SK-N-SH (cell line): ENCODE measurements at regions not wholly inside any gene's neighbourhood (a gene's known extent, or its start where the extent isn't known, plus 50 kb on each side); places are given as distances from the start of the nearest gene placed in this dataset.

Experiments used
- CTCF ChIA-PET: fragments of 300-600, 350-600 bp; formaldehyde crosslinking; extraction: SDS; loops from one replicate; lab custom pipeline; 2021; lab: Yijun Ruan, JAX
- POLR2A ChIA-PET: fragments of 350-600 bp; sonication (Branson Sonifier 250); formaldehyde crosslinking; extraction: SDS; loops from one replicate; lab custom pipeline; 2020; ENCODE audit warnings: antibody characterized with exemption, inconsistent platforms; lab: Yijun Ruan, JAX
- DNase-seq: peaks from one replicate; pipeline ENCODE4 v3.0.0; 2012
- H2AFZ ChIP-seq: fragments of 200-600 bp; sonication (generic); 2 replicates; pipeline ENCODE4 v1.8.1; 2016; ENCODE audit warnings: antibody characterized with exemption, mild to moderate bottlenecking, low read depth
- H3F3A ChIP-seq: fragments of 200-600 bp; sonication (generic); replicated peaks from 2 replicates; pipeline ENCODE3; 2016; ENCODE audit warnings: antibody characterized with exemption, mild to moderate bottlenecking; ENCODE audit not compliant: insufficient read depth
- H3K27ac ChIP-seq, 2 experiments: fragments of 200-500 bp in 1 of 2; fragments of 200-600 bp in 1 of 2; sonication (Bioruptor generic) in 1 of 2; sonication (generic), shearing (Covaris generic) in 1 of 2; 2 replicates each; pipeline versions ENCODE4 v1.5.1 to v1.6.1; 2014 to 2016; ENCODE audit warnings: low read depth in 2 of 2, inconsistent platforms in 1 of 2, low read length in 1 of 2, mild to moderate bottlenecking in 1 of 2, mixed read lengths in 1 of 2
- H3K27me3 ChIP-seq: fragments of 200-600 bp; sonication (generic), shearing (Covaris generic); 2 replicates; pipeline ENCODE4 v1.6.1; 2016; ENCODE audit warnings: mixed run types; ENCODE audit not compliant: insufficient read depth
- H3K36me3 ChIP-seq, 2 experiments: fragments of 200-500 bp in 1 of 2; fragments of 200-600 bp in 1 of 2; sonication (Bioruptor generic) in 1 of 2; sonication (generic) in 1 of 2; replicated peaks in 1 of 2; 2 replicates each; pipeline versions ENCODE3 to v1.5.1; 2014 to 2016; ENCODE audit warnings: low read length in 1 of 2, mild to moderate bottlenecking in 1 of 2; ENCODE audit not compliant: insufficient read depth in 2 of 2, control insufficient read depth in 1 of 2
- H3K4me1 ChIP-seq, 2 experiments: fragments of 200-500 bp in 1 of 2; fragments of 200-600 bp in 1 of 2; sonication (Bioruptor generic) in 1 of 2; sonication (generic), shearing (Covaris generic) in 1 of 2; 2 replicates each; pipeline versions ENCODE4 v1.5.1 to v1.6.1; 2014 to 2016; ENCODE audit warnings: low read depth in 1 of 2, low read length in 1 of 2, mixed run types in 1 of 2; ENCODE audit not compliant: insufficient read depth in 2 of 2, control insufficient read depth in 1 of 2
- H3K4me2 ChIP-seq: fragments of 200-600 bp; sonication (generic), shearing (Covaris generic); 2 replicates; pipeline ENCODE4 v1.6.1; 2017; ENCODE audit warnings: mixed run types
- H3K4me3 ChIP-seq, 2 experiments: fragments of 200-500 bp in 1 of 2; fragments of 200-600 bp in 1 of 2; sonication (Bioruptor generic) in 1 of 2; sonication (generic), shearing (Covaris generic) in 1 of 2; 2 replicates each; pipeline versions ENCODE4 v1.5.1 to v1.8.1; 2014 to 2016; ENCODE audit warnings: low read depth in 2 of 2, inconsistent platforms in 1 of 2, low read length in 1 of 2, mild to moderate bottlenecking in 1 of 2, mixed read lengths in 1 of 2, moderate library complexity in 1 of 2
- H3K79me2 ChIP-seq: fragments of 200-600 bp; sonication (generic); 2 replicates; pipeline ENCODE4 v1.8.1; 2017; ENCODE audit warnings: mild to moderate bottlenecking; ENCODE audit not compliant: insufficient read depth
- H3K9ac ChIP-seq: fragments of 200-600 bp; sonication (generic); 2 replicates; pipeline ENCODE4 v1.6.1; 2017; ENCODE audit warnings: mixed run types
- H3K9me2 ChIP-seq: fragments of 200-600 bp; sonication (generic); 2 replicates; pipeline ENCODE4 v1.6.1; 2017; ENCODE audit warnings: mixed run types
- H3K9me3 ChIP-seq: fragments of 200-600 bp; sonication (generic); 2 replicates; pipeline ENCODE4 v1.6.1; 2017; ENCODE audit warnings: mixed run types, mild to moderate bottlenecking, moderate library complexity
- H4K20me1 ChIP-seq: fragments of 200-600 bp; sonication (generic); 2 replicates; pipeline ENCODE4 v1.6.1; 2017; ENCODE audit warnings: mild to moderate bottlenecking, mixed run types; ENCODE audit not compliant: insufficient read depth
- CHD2 ChIP-seq: fragments of 150-350 bp; IDR thresholded peaks from 2 replicates; pipeline ENCODE4 v1.6.1; 2018; ENCODE audit warnings: low read length; ENCODE audit not compliant: partially characterized antibody
- CTCF ChIP-seq: fragments of 200-600 bp; sonication (generic); IDR thresholded peaks from 2 replicates; pipeline ENCODE4 v1.6.1; 2017; ENCODE audit warnings: antibody characterized with exemption, mild to moderate bottlenecking, moderate library complexity
- ELF1 ChIP-seq: IDR thresholded peaks from 2 replicates; pipeline ENCODE4 v1.4.0; 2012
- EP300 ChIP-seq, 2 experiments: IDR thresholded peaks; 2 replicates each; pipeline versions ENCODE4 v1.4.0 to v1.6.1; 2012; ENCODE audit warnings: borderline replicate concordance in 1 of 2, low read depth in 1 of 2, low read length in 1 of 2
- EZH2phosphoT487 ChIP-seq: fragments of 200-600 bp; sonication (generic); IDR thresholded peaks from 2 replicates; pipeline ENCODE4 v1.6.1; 2017; ENCODE audit warnings: low read depth, mixed run types, mild to moderate bottlenecking, antibody characterized with exemption, moderate library complexity, borderline replicate concordance
- FOXJ3 ChIP-seq: sonication (generic); formaldehyde crosslinking; IDR thresholded peaks from 2 replicates; pipeline ENCODE4 v1.5.1; 2020; ENCODE audit warnings: mild to moderate bottlenecking, missing genetic modification reagents
- GABPA ChIP-seq: IDR thresholded peaks from 2 replicates; pipeline ENCODE4 v1.4.0; 2012; ENCODE audit warnings: low read depth, mild to moderate bottlenecking
- GATA2 ChIP-seq: sonication (generic); formaldehyde crosslinking; IDR thresholded peaks from 2 replicates; pipeline ENCODE4 v1.5.0; 2020; ENCODE audit warnings: mild to moderate bottlenecking, missing genetic modification reagents
- JUND ChIP-seq: IDR thresholded peaks from 2 replicates; pipeline ENCODE4 v1.4.0; 2012
- MXI1 ChIP-seq: IDR thresholded peaks from 2 replicates; pipeline ENCODE4 v1.6.1; 2012; ENCODE audit warnings: mild to moderate bottlenecking, low read depth, low read length, improper control_type of control experiment
- NRF1 ChIP-seq: IDR thresholded peaks from 2 replicates; pipeline ENCODE4 v1.6.1; 2012; ENCODE audit warnings: low read depth, mild to moderate bottlenecking, low read length
- PBX3 ChIP-seq: IDR thresholded peaks from 2 replicates; pipeline ENCODE4; 2012
- POLR2AphosphoS5 ChIP-seq: IDR thresholded peaks from 2 replicates; pipeline ENCODE4 v1.6.1; 2012; ENCODE audit warnings: low read depth, low read length
- RAD21 ChIP-seq: IDR thresholded peaks from 2 replicates; pipeline ENCODE4 v1.6.1; 2012; ENCODE audit warnings: mild to moderate bottlenecking, low read length
- RFX5 ChIP-seq: IDR thresholded peaks from 2 replicates; pipeline ENCODE4 v1.6.1; 2012; ENCODE audit warnings: mild to moderate bottlenecking, improper control_type of control experiment, low read length
- RXRA ChIP-seq: IDR thresholded peaks from 2 replicates; pipeline ENCODE4 v1.4.0; 2012; ENCODE audit warnings: low read depth, mild to moderate bottlenecking, borderline replicate concordance
- SIN3A ChIP-seq: IDR thresholded peaks from 2 replicates; pipeline ENCODE4 v1.6.1; 2012; ENCODE audit warnings: low read depth, mild to moderate bottlenecking, low read length, moderate library complexity, borderline replicate concordance
- SMC3 ChIP-seq: IDR thresholded peaks from 2 replicates; pipeline ENCODE4 v1.6.1; 2012; ENCODE audit warnings: low read depth, low read length, improper control_type of control experiment
- TEAD4 ChIP-seq: IDR thresholded peaks from 2 replicates; pipeline ENCODE4 v1.4.0; 2012; ENCODE audit warnings: mild to moderate bottlenecking, borderline replicate concordance; ENCODE audit not compliant: insufficient read depth
- USF1 ChIP-seq: IDR thresholded peaks from 2 replicates; pipeline ENCODE4 v1.4.0; 2012; ENCODE audit warnings: low read depth, borderline replicate concordance
- YY1 ChIP-seq: IDR thresholded peaks from 2 replicates; pipeline ENCODE4 v1.4.0; 2012; ENCODE audit warnings: low read depth, mild to moderate bottlenecking
- ZBTB33 ChIP-seq: IDR thresholded peaks from 2 replicates; pipeline ENCODE4 v1.4.0; 2012; ENCODE audit warnings: low read depth, borderline replicate concordance
- WGBS: methylation state at CpG from one replicate; pipeline ENCODE4 v1.1.6; 2017; ENCODE audit warnings: low lambda C conversion rate; 5-methylcytosine and 5-hydroxymethylcytosine counted together

- TF ChIP-seq ZBTB33 (no peak), GATA2 (CRISPR knock-in tag) (no peak), RFX5 (no peak), RAD21 (no peak), CHD2 (no peak), GABPA (no peak), TEAD4 (no peak), EZH2phosphoT487 (no peak), YY1 (no peak), NRF1 (no peak), ELF1 (no peak), RXRA (no peak), FOXJ3 (CRISPR knock-in tag) (no peak), JUND (no peak)
Measured at GRCh38 chr5:2523180-2523579, 228.3 kb downstream of the IRX2 start (continued).

GRCh38 chr5:2522372-2522771 lies 229.1 kb downstream of the IRX2 start:
- 2% methylated on average over 11 of the region's 11 CpGs for WGBS
- no peak overlapping the region for H3K4me2 ChIP-seq
- ChIA-PET CTCF (no interaction called here), POLR2A (no interaction called here)
- peaks cover 4% of the 10 kb centered on the region for H3F3A ChIP-seq
- no peak overlapping the region for H2AFZ ChIP-seq
- H4K20me1 ChIP-seq, result no peaks in the 10 kb centered on the region
- H3K4me1 ChIP-seq, result no peaks in the 10 kb centered on the region
- DNase-seq, result no peak
- peaks cover 20% of the 10 kb centered on the region for H3K27me3 ChIP-seq
- H3K27ac ChIP-seq, result no peak overlapping the region
- no peak overlapping the region for H3K4me3 ChIP-seq
- H3K9ac ChIP-seq, result no peak overlapping the region
- H3K9me3 ChIP-seq, result no peaks in the 10 kb centered on the region
- no peaks in the 10 kb centered on the region for H3K79me2 ChIP-seq
- TF ChIP-seq RAD21, result no peak
- TF ChIP-seq EP300 (IDR thresholded peaks at IDR 0.05; ENCODE audit: borderline replicate concordance in 1 of 2, low read depth in 1 of 2, low read length in 1 of 2), result no peak
- no peak for TF ChIP-seq YY1
- no peak for TF ChIP-seq MXI1
- TF ChIP-seq ZBTB33, result no peak
- TF ChIP-seq NRF1, result no peak
- TF ChIP-seq SMC3, result no peak
- TF ChIP-seq POLR2AphosphoS5, result no peak
- TF ChIP-seq USF1, result no peak
- TF ChIP-seq SIN3A, result no peak
- TF ChIP-seq GABPA, result no peak
- TF ChIP-seq PBX3, result no peak
- no peak for TF ChIP-seq ELF1
- TF ChIP-seq EZH2phosphoT487, result no peak
- TF ChIP-seq TEAD4, result no peak
- TF ChIP-seq CTCF, result no peak
- TF ChIP-seq, all 33 proteins: peak for 0
- Histone ChIP-seq H3K36me3 (no peaks in the 10 kb centered on the region), H3K9me2 (no peaks in the 10 kb centered on the region)
